HepG2 (cell line): ENCODE measurements at regions not wholly inside any gene's neighbourhood (a gene's known extent, or its start where the extent isn't known, plus 50 kb on each side); places are given as distances from the start of the nearest gene placed in this dataset.

Experiments
- ARHGAP35 ChIP-seq: sonication (generic); formaldehyde crosslinking; IDR thresholded peaks from 2 replicates; pipeline ENCODE4 v1.9.0; 2022; ENCODE audit warnings: mild to moderate bottlenecking, inconsistent platforms, moderate library complexity, missing genetic modification reagents, borderline replicate concordance
- ARID2 ChIP-seq: sonication (generic); formaldehyde crosslinking; IDR thresholded peaks from 2 replicates; pipeline ENCODE4 v1.8.1; 2022; ENCODE audit warnings: mild to moderate bottlenecking, missing genetic modification reagents, borderline replicate concordance
- CEBPG ChIP-seq: IDR thresholded peaks from 2 replicates; pipeline ENCODE4 v1.6.1; 2016
- CHD4 ChIP-seq: fragments of 200-600 bp; sonication (generic); IDR thresholded peaks from 2 replicates; pipeline ENCODE4 v1.7.0; 2017; ENCODE audit warnings: mild to moderate bottlenecking, low read length, borderline replicate concordance
- EZH2 ChIP-seq: conservative IDR thresholded peaks from 2 replicates; pipeline ENCODE4 v1.6.1; 2012; ENCODE audit warnings: mild to moderate bottlenecking, low read depth, low read length, moderate library complexity
- MTF1 ChIP-seq: sonication (generic); formaldehyde crosslinking; IDR thresholded peaks from 2 replicates; pipeline ENCODE4 v1.5.0; 2020; ENCODE audit warnings: missing genetic modification reagents
- POLR2A ChIP-seq, 2 experiments: IDR thresholded peaks; 2 replicates each; pipeline ENCODE4 v1.6.1; 2011; ENCODE audit warnings: low read depth in 2 of 2, low read length in 2 of 2, mild to moderate bottlenecking in 1 of 2, moderate library complexity in 1 of 2; ENCODE audit not compliant: insufficient read depth in 1 of 2
- SIX1 ChIP-seq: sonication (generic); formaldehyde crosslinking; IDR thresholded peaks from 2 replicates; pipeline ENCODE4 v1.4.0; 2020; ENCODE audit warnings: missing genetic modification reagents, borderline replicate concordance
- ZNF24 ChIP-seq: fragments of 450-650 bp; IDR thresholded peaks from 2 replicates; pipeline ENCODE4 v1.6.1; 2017; ENCODE audit warnings: antibody characterized with exemption, mild to moderate bottlenecking
- TF ChIP-seq, protein P1 (sequence below): sonication (generic); formaldehyde crosslinking; IDR thresholded peaks from 2 replicates; pipeline ENCODE4 v1.4.0; 2020; ENCODE audit warnings: mild to moderate bottlenecking, missing genetic modification reagents
- TF ChIP-seq, protein P2 (sequence below): sonication (generic); formaldehyde crosslinking; IDR thresholded peaks from 2 replicates; pipeline ENCODE4 v1.5.0; 2020; ENCODE audit warnings: mild to moderate bottlenecking, missing genetic modification reagents, moderate library complexity
- TF ChIP-seq, protein P3 (sequence below): sonication (generic); formaldehyde crosslinking; IDR thresholded peaks from 2 replicates; pipeline ENCODE4 v1.5.0; 2020; ENCODE audit warnings: missing genetic modification reagents

DNA sequence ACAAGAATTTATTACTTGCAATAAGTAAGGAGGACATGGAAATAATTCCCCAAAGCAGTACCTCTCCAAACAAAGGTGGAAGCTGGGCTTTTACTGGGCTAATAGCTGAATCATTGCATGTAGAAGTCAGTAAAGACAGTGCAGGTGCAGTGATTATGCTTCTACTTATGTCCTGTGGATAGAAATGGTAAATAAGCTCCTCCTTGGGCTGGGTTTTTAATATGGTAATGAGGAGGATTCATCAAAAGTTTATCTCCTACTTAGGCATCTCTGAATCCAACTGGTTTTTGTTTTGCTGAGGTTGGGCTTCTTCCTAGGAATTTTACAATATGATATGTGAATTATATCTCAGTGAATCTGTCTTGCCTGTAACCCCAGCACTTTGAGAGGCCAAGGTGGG lies 297.4 kb upstream of the MC4R start:
- TF ChIP-seq ZNF24 (no peak), SIX1 (CRISPR knock-in tag) (no peak), CHD4 (no peak), ARID2 (no peak), ARHGAP35 (CRISPR knock-in tag) (no peak), MTF1 (CRISPR knock-in tag) (no peak), EZH2 (no peak), CEBPG (CRISPR knock-in tag) (no peak), POLR2A (IDR thresholded peaks at IDR 0.05; ENCODE audit: insufficient read depth in 1 of 2, low read depth in 2 of 2, low read length in 2 of 2) (no peak)
- TF ChIP-seq, protein P1, sequence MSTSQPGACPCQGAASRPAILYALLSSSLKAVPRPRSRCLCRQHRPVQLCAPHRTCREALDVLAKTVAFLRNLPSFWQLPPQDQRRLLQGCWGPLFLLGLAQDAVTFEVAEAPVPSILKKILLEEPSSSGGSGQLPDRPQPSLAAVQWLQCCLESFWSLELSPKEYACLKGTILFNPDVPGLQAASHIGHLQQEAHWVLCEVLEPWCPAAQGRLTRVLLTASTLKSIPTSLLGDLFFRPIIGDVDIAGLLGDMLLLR = no peak
- TF ChIP-seq, protein P2, sequence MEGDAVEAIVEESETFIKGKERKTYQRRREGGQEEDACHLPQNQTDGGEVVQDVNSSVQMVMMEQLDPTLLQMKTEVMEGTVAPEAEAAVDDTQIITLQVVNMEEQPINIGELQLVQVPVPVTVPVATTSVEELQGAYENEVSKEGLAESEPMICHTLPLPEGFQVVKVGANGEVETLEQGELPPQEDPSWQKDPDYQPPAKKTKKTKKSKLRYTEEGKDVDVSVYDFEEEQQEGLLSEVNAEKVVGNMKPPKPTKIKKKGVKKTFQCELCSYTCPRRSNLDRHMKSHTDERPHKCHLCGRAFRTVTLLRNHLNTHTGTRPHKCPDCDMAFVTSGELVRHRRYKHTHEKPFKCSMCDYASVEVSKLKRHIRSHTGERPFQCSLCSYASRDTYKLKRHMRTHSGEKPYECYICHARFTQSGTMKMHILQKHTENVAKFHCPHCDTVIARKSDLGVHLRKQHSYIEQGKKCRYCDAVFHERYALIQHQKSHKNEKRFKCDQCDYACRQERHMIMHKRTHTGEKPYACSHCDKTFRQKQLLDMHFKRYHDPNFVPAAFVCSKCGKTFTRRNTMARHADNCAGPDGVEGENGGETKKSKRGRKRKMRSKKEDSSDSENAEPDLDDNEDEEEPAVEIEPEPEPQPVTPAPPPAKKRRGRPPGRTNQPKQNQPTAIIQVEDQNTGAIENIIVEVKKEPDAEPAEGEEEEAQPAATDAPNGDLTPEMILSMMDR (CRISPR knock-in tag) = no peak
- TF ChIP-seq, protein P3, sequence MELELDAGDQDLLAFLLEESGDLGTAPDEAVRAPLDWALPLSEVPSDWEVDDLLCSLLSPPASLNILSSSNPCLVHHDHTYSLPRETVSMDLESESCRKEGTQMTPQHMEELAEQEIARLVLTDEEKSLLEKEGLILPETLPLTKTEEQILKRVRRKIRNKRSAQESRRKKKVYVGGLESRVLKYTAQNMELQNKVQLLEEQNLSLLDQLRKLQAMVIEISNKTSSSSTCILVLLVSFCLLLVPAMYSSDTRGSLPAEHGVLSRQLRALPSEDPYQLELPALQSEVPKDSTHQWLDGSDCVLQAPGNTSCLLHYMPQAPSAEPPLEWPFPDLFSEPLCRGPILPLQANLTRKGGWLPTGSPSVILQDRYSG (CRISPR knock-in tag) = no peak
